ENCODE measurements at regions not wholly inside any gene's neighbourhood (a gene's known extent, or its start where the extent isn't known, plus 50 kb on each side); places are given as distances from the start of the nearest gene placed in this dataset.

DNA sequence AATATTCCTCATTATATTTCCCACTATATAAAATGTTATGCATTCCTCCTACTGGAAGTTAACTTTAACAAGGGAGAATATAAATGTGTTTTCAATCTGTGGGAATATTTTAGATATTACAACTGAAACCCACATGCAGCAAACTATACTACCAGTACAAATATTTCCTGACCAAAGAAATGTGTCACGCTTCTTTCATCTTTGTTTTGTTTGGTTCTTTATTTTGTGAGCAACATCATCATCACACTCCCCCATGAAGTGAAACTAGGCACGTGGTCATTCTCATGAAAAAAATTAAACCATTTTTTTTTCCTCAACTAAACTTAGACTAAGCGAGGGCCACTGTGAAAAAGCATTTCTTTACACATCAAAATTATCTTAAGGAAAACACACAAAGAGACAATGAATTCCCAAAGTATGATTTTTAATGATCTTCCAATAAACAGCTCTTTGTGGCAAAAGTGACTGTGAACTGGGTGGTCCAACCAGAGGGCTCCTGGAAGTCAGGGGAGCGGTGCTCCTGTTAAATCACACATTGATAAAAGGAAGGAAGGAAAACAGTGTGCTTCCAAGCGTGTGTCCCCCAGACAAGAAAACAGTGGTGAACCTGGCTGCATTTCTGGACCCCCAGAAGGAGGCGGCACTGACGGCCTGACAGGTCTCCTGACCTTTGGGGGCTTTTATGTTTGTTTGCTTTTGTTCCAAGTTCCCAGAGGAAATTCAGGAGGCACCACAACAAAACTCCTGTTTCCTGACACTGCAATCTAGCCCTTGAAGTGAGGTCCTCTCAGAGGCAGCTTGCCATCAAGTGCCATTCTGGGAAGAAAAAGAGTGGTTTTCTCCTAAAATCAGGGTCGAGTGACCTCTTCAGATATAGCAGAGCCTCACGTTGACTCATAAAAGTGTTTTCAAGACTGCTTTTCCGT is 166.8 kb upstream of the FOXQ1 start:
- DNase-seq: no peak

- DNase-seq: no peak
Measured at GRCh38 chr6:1143655-1144054, 168.2 kb upstream of the FOXQ1 start.

- no peak for DNase-seq
Measured at GRCh38 chr6:1139155-1139890, 172.6 kb upstream of the FOXQ1 start.

GRCh38 chr6:1137849-1138248 is 174.0 kb upstream of the FOXQ1 start:
- no peak for DNase-seq

DNA sequence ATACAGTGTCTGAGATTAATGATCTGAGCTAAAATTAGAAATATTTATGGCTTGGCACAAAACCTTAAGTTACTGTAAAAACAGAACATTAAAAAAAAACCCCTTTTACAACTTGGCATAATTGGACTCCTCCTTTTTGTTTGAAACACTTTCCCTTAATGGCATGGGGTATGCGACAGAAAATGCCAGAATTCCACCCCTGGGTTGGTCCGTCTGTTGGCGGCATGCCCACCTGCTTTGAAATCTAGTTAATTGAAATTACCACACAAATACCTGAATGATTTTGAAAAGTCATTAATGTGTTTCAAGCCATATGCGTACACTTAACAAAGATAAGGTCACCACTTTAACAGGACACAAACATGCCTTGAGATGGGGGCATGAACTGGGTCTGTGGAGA is 175.1 kb upstream of the FOXQ1 start:
- no peak for DNase-seq

- no peak for DNase-seq
Measured at GRCh38 chr6:1136415-1136774, 175.5 kb upstream of the FOXQ1 start.

GRCh38 chr6:1135726-1136414 is 176.0 kb upstream of the FOXQ1 start:
- no peak for DNase-seq

- no peak for DNase-seq
Measured at GRCh38 chr6:1131285-1132079, 180.4 kb upstream of the FOXQ1 start.

DNA sequence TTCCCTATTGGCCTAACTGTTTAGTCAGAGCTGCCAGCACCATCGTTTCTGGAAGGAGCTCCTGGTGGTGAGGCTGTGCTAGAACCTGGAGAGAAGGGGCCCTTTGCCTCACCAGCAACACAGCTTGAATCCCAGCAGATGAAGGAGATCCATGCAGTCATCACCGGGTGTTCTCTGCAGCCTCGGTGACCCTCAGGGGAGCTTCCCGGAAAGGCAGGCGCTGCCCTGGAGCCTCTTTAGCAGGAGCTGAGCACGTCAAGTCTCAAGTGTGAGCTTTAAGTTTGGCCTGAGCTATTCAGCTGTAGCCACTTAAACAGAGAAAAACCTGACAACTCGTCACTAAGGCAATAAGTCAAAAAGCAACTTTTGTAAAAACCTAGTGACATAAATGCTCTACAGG is 181.2 kb upstream of the FOXQ1 start:
- DNase-seq: no peak

- DNase-seq: no peak
Measured at GRCh38 chr6:1129131-1129530, 182.8 kb upstream of the FOXQ1 start.

DNA sequence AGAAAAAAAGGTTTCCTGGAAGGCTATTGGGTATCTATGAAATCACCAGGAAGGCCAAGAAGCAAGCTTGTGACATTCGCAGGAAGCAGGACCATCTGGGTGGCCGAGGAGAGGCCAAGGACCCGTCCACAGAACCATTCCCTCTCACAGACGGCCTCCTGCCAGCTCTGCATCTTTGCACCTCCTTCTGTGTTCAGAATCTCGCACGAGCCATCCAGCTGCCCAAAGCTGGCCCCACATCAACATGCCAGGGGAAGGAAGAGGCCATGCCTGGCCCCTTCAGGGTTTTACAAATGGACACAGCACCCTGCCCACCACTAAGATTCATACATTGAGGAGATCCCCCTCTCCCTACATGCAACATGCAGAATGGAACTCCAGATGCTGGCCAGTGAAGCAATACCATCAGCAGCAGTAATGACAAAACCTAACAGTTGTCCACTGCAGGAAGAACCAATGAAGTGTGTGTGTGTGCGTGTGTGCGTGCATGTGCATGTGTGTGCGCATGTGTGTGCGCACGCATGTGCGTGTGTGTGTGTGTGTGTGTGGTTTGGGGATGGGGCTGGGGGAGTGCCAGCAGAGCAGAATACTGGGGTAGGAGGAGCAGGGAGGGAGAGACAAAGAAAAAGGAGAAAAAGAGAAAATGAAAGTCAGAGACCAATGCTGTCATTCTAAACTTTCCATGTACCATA is 184.2 kb upstream of the FOXQ1 start:
- DNase-seq: no peak

DNA sequence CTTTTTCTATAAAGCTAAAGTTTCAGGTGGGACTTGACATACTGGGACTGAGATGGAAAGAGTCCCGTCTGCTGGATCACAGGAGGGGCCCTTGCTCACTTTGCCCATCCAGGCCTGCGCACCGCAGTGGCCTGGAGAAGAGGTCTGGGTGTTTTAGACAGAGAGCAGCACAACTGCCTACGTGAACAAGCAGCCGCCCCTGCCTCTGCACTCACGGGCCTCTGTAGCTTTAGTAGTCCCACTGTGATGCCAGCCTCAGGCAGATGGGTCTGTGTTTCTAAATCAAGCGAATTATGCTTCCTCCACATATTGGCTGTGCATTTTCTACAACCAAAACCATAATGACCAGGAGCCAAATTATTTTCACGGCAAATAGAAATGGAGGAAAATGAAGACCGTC is 184.8 kb upstream of the FOXQ1 start:
- no peak for DNase-seq

DNA sequence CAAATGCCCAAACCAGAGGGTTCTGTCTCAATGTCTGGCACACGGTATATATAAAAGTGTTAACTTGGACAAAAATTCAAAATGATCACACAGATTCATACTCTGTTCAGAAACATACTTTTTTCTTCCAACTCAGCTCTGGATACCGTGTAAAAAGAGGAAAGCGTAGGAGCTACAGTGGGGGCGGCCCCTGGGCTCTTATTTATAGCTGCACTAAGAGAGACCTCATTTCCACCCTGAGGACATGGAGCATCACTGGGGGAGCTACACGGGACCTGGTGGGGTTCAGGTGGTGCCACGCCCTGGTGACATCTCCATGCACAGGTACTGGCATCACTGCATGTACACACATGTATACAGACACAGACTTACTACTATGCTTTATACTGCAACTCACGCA is 185.9 kb upstream of the FOXQ1 start:
- DNase-seq: no peak

- no peak for DNase-seq
Measured at GRCh38 chr6:1125297-1125696, 186.6 kb upstream of the FOXQ1 start.

- DNase-seq: no peak
Measured at GRCh38 chr6:1124885-1125284, 187.0 kb upstream of the FOXQ1 start.

DNA sequence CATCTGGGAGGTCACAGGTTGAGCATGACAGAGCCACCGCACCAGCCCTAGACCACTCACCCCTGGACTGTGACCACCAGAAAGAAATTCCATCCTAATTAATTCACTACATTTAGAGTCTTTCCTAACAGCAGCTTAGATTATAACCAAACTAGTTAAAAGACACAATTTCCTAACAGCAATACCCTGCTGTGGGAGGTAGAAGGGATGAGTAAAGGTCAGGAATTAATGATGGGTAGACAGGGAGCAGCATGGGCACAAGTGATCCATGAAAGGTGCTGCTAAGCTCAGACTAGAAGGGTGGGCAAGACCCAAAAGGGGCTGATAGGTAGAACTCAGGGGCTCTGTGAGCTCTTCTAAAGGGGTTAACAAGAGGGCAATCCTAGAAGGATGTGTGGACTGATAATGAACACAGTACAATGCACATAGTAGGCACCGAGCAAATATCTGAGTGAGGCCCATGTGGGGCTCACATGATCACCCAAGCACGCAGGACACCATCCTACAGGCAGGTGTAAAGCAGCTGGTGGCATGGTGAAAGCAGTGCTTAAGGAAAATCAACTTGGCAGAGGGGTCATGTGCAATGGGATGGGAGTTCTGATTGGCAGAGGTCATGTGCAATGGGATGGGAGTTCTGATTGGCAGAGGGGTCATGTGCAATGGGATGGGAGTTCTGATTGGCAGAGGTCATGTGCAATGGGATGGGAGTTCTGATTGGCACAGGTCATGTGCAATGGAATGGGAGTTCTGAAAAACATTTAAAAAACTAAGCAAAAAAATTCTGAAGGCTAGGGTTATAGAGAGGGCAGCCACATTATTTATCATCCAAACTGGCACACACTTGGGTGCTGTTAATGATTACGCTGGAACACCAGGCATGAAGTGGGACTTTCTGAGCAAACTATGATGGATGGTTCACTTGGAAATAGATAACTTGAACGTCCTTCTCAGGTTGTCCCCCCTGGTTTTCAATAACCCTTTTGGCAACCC is 188.2 kb upstream of the FOXQ1 start:
- no peak for DNase-seq

DNA sequence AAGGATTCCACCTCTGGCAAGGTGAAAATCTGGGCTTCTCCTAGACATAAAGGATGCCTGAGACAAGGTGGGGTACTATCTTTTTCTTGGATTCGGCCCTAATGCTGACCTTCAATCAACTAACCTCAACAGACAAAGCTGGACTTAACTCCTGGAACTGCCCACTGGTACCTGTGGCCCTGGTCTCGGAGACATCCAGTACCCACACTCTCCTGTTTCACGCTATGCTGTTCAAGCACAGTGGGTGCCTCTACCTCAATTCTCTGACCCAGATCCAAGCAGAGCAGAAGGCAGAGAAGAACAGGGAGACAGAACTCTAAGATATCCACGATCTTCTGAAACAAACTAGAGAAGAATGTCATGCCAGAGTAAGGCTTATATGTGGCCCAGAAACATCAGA is 189.8 kb upstream of the FOXQ1 start:
- DNase-seq: no peak

- no peak for DNase-seq
Measured at GRCh38 chr6:1118287-1118647, 193.6 kb upstream of the FOXQ1 start.

GRCh38 chr6:1117530-1118286 is 194.2 kb upstream of the FOXQ1 start:
- no peak for DNase-seq

- DNase-seq: no peak
Measured at GRCh38 chr6:1116149-1116548, 195.7 kb upstream of the FOXQ1 start.
